NCI-H1694 (cell line): ENCODE measurements at regions not wholly inside any gene's neighbourhood (a gene's known extent, or its start where the extent isn't known, plus 50 kb on each side); places are given as distances from the start of the nearest gene placed in this dataset.
A peak's percentile ranks its signal among the peaks of the same experiment; 100 is the strongest.

Experiments
- DNase-seq: peaks from one replicate; lab custom pipeline; 2025; lab: John Stamatoyannopoulos, UW

- no peak for DNase-seq
Measured at GRCh38 chr2:146295080-146295670, 1549.7 kb upstream of the ACVR2A start.

GRCh38 chr2:146287281-146287680 is 1557.5 kb upstream of the ACVR2A start:
- no peak for DNase-seq

GRCh38 chr2:146278881-146279280 is 1565.9 kb upstream of the ACVR2A start:
- no peak for DNase-seq

GRCh38 chr2:146271131-146271831 is 1573.5 kb upstream of the ACVR2A start:
- no peak for DNase-seq

GRCh38 chr2:146270618-146271017 is 1574.2 kb upstream of the ACVR2A start:
- DNase-seq: no peak

- DNase-seq: no peak
Measured at GRCh38 chr2:146267093-146267492, 1577.7 kb upstream of the ACVR2A start.

- no peak for DNase-seq
Measured at GRCh38 chr2:146265656-146266055, 1579.2 kb upstream of the ACVR2A start.

GRCh38 chr2:146262606-146263005 is 1582.2 kb upstream of the ACVR2A start:
- no peak for DNase-seq

- no peak for DNase-seq
Measured at GRCh38 chr2:146260551-146260950, 1584.3 kb upstream of the ACVR2A start.

GRCh38 chr2:146259816-146260215 is 1585.0 kb upstream of the ACVR2A start:
- DNase-seq: no peak

GRCh38 chr2:146258071-146258470 is 1586.8 kb upstream of the ACVR2A start:
- DNase-seq: no peak

- DNase-seq: no peak
Measured at GRCh38 chr2:146252119-146252518, 1592.7 kb upstream of the ACVR2A start.

- DNase-seq: no peak
Measured at GRCh38 chr2:146251328-146251727, 1593.5 kb upstream of the ACVR2A start.

GRCh38 chr2:146246736-146247523 is 1597.9 kb upstream of the ACVR2A start:
- no peak for DNase-seq

- no peak for DNase-seq
Measured at GRCh38 chr2:146246002-146246735, 1598.7 kb upstream of the ACVR2A start.

GRCh38 chr2:146244830-146245229 is 1600.0 kb upstream of the ACVR2A start:
- peak; percentile 22 for DNase-seq

- no peak for DNase-seq
Measured at GRCh38 chr2:146244131-146244530, 1600.7 kb upstream of the ACVR2A start.

- no peak for DNase-seq
Measured at GRCh38 chr2:146241023-146241422, 1603.8 kb upstream of the ACVR2A start.

- DNase-seq: no peak
Measured at GRCh38 chr2:146240391-146240790, 1604.4 kb upstream of the ACVR2A start.

- no peak for DNase-seq
Measured at GRCh38 chr2:146239392-146240135, 1605.3 kb upstream of the ACVR2A start.

GRCh38 chr2:146238254-146238966 is 1606.4 kb upstream of the ACVR2A start:
- DNase-seq: no peak
